ENCODE measurements at regions not wholly inside any gene's neighbourhood (a gene's known extent, or its start where the extent isn't known, plus 50 kb on each side); places are given as distances from the start of the nearest gene placed in this dataset.
A peak's percentile ranks its signal among the peaks of the same experiment; 100 is the strongest.

DNA sequence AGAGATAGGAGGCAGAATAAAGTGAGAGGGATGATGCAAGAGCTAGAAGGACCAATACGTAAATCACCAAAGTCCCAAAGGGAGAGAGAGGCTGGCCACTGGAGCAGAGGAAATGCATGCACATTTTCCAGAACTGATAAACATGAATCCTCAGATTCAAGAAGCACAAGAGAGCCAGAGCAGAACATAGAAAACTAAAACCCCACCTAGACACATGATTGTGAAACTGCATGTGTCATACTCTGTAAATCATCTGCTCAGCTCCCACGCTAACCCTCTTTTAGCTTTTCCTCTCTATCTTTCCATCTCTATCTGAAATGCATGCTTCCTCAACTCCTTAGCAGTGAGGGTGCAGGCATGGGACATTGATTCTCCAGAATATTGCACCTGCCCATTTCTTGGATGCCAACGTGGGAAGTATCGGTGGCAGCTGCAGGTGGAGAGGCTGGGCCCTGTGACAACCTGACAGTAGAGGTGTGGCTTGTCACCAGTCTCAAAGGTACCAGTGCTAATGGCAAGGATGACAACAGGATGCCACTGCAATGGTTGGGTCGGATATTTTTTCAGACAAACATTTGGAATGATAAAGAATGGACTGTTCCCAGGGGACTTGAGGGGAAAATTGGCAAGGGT lies 89.3 kb upstream of the OTOS start:
- Mint-ChIP-seq H3K36me3 (ENCODE audit: low read depth, unreplicated experiment) (peaks cover 9% of the 10 kb centered on the region), H3K27ac (ENCODE audit: unreplicated experiment) (peak overlapping the region; percentile 7), H3K9me3 (ENCODE audit: unreplicated experiment) (peaks cover 6% of the 10 kb centered on the region), H3K4me1 (ENCODE audit: unreplicated experiment) (peaks cover 4% of the 10 kb centered on the region), H3K27me3 (ENCODE audit: unreplicated experiment) (peaks cover 19% of the 10 kb centered on the region), H3K4me3 (ENCODE audit: unreplicated experiment) (no peak overlapping the region)
- DNase-seq (ENCODE audit: low spot score) = no peak
- TF ChIP-seq, protein P1, sequence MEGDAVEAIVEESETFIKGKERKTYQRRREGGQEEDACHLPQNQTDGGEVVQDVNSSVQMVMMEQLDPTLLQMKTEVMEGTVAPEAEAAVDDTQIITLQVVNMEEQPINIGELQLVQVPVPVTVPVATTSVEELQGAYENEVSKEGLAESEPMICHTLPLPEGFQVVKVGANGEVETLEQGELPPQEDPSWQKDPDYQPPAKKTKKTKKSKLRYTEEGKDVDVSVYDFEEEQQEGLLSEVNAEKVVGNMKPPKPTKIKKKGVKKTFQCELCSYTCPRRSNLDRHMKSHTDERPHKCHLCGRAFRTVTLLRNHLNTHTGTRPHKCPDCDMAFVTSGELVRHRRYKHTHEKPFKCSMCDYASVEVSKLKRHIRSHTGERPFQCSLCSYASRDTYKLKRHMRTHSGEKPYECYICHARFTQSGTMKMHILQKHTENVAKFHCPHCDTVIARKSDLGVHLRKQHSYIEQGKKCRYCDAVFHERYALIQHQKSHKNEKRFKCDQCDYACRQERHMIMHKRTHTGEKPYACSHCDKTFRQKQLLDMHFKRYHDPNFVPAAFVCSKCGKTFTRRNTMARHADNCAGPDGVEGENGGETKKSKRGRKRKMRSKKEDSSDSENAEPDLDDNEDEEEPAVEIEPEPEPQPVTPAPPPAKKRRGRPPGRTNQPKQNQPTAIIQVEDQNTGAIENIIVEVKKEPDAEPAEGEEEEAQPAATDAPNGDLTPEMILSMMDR (IDR thresholded peaks at IDR 0.05; ENCODE audit: unreplicated experiment) = no peak

DNA sequence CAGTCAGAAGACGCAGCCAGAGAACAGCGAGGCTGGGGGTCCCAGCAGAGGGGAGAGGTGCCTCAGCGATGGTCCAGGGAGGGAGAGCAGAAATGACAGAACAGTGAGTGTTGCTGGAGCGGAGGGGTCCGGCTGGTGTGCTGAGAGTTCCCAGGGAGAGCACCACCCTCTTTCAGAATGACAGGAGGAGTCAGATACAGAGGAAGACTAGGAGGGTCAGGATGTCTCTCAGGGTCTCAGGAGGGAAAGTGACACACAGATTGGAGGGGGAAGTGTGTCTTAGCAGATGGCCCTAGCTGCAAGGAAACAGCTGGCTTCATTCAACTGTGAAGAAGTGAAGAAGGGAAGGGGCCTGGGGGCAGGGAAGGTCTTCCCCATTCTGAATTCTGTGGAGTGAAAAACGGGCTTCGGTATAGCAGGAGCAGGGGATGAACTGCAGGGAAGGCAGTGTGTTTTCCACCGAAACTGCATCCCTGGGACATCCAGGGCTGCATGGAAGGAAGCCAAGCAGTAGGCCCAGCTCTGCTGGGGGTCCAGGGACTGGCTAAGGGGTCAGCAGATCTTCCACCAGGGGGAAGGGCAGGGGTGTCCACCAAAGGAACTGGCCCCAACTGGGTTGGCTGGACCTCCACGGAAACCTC lies 90.0 kb upstream of the OTOS start:
- H3K27me3 Mint-ChIP-seq (ENCODE audit: unreplicated experiment) = peaks cover 22% of the 10 kb centered on the region
- H3K4me3 Mint-ChIP-seq (ENCODE audit: unreplicated experiment) = no peak overlapping the region

DNA sequence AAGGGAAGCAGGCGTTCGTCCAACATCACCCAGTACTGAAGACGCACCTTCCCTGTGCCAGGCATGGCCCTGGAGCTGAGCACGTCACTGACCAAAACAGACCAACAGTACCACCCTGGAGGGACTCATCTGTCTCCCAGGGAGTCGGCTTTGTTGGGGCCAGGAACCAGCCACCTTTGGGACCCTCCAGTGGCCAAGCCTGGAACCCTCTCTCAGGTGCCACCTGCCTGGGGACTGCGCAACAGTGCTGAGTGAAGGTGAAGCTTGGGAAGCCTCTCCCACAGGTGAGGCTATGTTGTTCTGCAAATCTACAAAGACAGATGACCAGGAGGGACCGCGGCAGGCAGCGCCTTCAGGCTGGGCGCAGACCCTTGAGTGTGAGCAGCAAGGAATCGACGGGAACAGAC lies 91.4 kb upstream of the OTOS start:
- no peaks in the 10 kb centered on the region for H3K4me1 Mint-ChIP-seq (ENCODE audit: unreplicated experiment)
- H3K36me3 Mint-ChIP-seq (ENCODE audit: low read depth, unreplicated experiment) = no peaks in the 10 kb centered on the region
- H3K27ac Mint-ChIP-seq (ENCODE audit: unreplicated experiment) = no peak overlapping the region
- H3K9me3 Mint-ChIP-seq (ENCODE audit: unreplicated experiment) = peaks cover 6% of the 10 kb centered on the region
- peaks cover 22% of the 10 kb centered on the region for H3K27me3 Mint-ChIP-seq (ENCODE audit: unreplicated experiment)
- DNase-seq (ENCODE audit: low spot score) = no peak
- TF ChIP-seq, protein P1 (IDR thresholded peaks at IDR 0.05; ENCODE audit: unreplicated experiment) = no peak
- no peak overlapping the region for H3K4me3 Mint-ChIP-seq (ENCODE audit: unreplicated experiment)

More for the DNA sequence above, 90.0 kb upstream of the OTOS start:
- TF ChIP-seq, protein P1 (IDR thresholded peaks at IDR 0.05; ENCODE audit: unreplicated experiment) = no peak
- H3K36me3 Mint-ChIP-seq (ENCODE audit: low read depth, unreplicated experiment) = peaks cover 9% of the 10 kb centered on the region
- peak overlapping the region; percentile 7 for H3K27ac Mint-ChIP-seq (ENCODE audit: unreplicated experiment)
- H3K9me3 Mint-ChIP-seq (ENCODE audit: unreplicated experiment) = peaks cover 6% of the 10 kb centered on the region
- peak; percentile 1 for DNase-seq (ENCODE audit: low spot score)
- H3K4me1 Mint-ChIP-seq (ENCODE audit: unreplicated experiment) = peaks cover 4% of the 10 kb centered on the region

DNA sequence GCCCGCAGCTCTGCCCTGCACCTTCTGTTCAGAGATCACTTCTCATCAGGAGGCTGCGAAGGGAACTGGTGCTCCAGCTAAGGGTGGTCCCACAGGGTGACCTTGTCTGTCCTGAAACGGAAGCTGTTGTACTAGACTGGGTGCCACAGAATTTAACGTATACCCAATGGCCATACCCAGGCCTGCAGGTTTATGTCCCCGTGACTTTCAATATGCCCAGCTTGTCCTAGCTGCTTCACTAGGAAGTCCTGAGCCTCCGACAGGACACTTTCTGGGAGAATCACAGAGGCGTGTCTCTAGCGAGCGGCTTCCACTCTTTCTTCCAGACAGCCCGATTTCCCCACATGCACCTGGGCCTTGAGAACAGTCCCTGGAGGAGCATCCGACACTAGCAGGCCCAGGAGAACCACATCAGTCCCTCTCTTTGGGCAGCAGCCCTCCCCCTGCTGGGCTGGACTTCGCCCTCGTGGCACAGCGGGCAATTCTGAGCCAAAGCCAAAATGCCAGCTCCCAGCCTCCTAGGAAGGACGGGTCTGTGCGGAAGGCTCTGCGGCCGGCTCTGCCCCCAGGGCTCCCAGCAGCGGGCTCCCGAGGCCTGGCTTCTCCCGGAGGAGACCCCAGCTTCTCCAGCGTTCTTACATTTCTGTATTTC lies 91.9 kb upstream of the OTOS start:
- Mint-ChIP-seq H3K27ac (ENCODE audit: unreplicated experiment) (no peak overlapping the region), H3K9me3 (ENCODE audit: unreplicated experiment) (peaks cover 6% of the 10 kb centered on the region), H3K4me1 (ENCODE audit: unreplicated experiment) (no peaks in the 10 kb centered on the region), H3K4me3 (ENCODE audit: unreplicated experiment) (no peak overlapping the region), H3K36me3 (ENCODE audit: low read depth, unreplicated experiment) (no peaks in the 10 kb centered on the region), H3K27me3 (ENCODE audit: unreplicated experiment) (peaks cover 22% of the 10 kb centered on the region)
- no peak for DNase-seq (ENCODE audit: low spot score)
- TF ChIP-seq, protein P1 (IDR thresholded peaks at IDR 0.05; ENCODE audit: unreplicated experiment) = no peak
